ENCODE measurements at regions not wholly inside any gene's neighbourhood (a gene's known extent, or its start where the extent isn't known, plus 50 kb on each side); places are given as distances from the start of the nearest gene placed in this dataset.

- TF ChIP-seq EZH2 (IDR thresholded peaks at IDR 0.05; ENCODE audit: borderline replicate concordance, insufficient read depth, low read depth, low read length, poor library complexity, severe bottlenecking) (no peak), CTCF (IDR thresholded peaks at IDR 0.05) (no peak)
- Histone ChIP-seq H4K20me1 (ENCODE audit: control insufficient read depth, insufficient read depth, low read length, poor library complexity, severe bottlenecking) (no peaks in the 10 kb centered on the region), H3K4me2 (replicated peaks; ENCODE audit: low read depth, low read length, poor library complexity, severe bottlenecking) (no peak overlapping the region), H3K4me3 (ENCODE audit: control extremely low read depth in 1 of 5, extremely low read depth in 1 of 5, insufficient read depth in 1 of 5, low read depth in 2 of 5, low read length in 4 of 5) (no peak overlapping the region), H3K36me3 (replicated peaks in 1 of 2; ENCODE audit: control extremely low read depth in 1 of 2, control insufficient read depth in 1 of 2, extremely low read depth in 1 of 2, insufficient read depth in 2 of 2, low read length in 1 of 2) (no peaks in the 10 kb centered on the region), H3K27ac (ENCODE audit: low read length in 2 of 2) (no peak overlapping the region), H3K27me3 (replicated peaks in 1 of 4; ENCODE audit: control extremely low read depth in 1 of 4, control insufficient read depth in 3 of 4, insufficient read depth in 4 of 4, low read length in 3 of 4) (no peaks in the 10 kb centered on the region), H3K9me3 (ENCODE audit: control extremely low read depth in 1 of 3, control insufficient read depth in 2 of 3, insufficient read depth in 1 of 3, low read length in 2 of 3) (no peaks in the 10 kb centered on the region), H3K79me2 (ENCODE audit: control insufficient read depth, insufficient read depth, low read length) (no peaks in the 10 kb centered on the region), H2AFZ (ENCODE audit: insufficient read depth, low read depth, low read length, poor library complexity, severe bottlenecking) (no peak overlapping the region), H3K4me1 (ENCODE audit: control insufficient read depth in 2 of 2, insufficient read depth in 2 of 2, low read length in 2 of 2) (no peaks in the 10 kb centered on the region), H3K9ac (ENCODE audit: low read length) (no peak overlapping the region)
- Mint-ChIP-seq H3K27ac (no peak overlapping the region), H3K4me3 (no peak overlapping the region), H3K9me3 (ENCODE audit: insufficient read depth) (no peaks in the 10 kb centered on the region), H3K4me1 (no peaks in the 10 kb centered on the region), H3K27me3 (peaks cover 6% of the 10 kb centered on the region)
- intact Hi-C loops (cut with micrococcal nuclease): loop anchor here (10.0 kb wide), 1 partner anchor 340 kb away; no protein-coding TSS in a partner anchor
- no peak for DNase-seq
- CTCF ChIA-PET: interaction anchor here (0.8 to 2.7 kb wide), 2 partner anchors 974 to 1208 kb away, joined by 4 to 16 read pairs; no protein-coding TSS in a partner anchor
- no peak for ATAC-seq (ENCODE audit: low read depth)
- POLR2A ChIA-PET: no interaction called here
These were observed 116.9 kb upstream of the RAP2B start for GRCh38 chr3:153045150-153045549.

DNA sequence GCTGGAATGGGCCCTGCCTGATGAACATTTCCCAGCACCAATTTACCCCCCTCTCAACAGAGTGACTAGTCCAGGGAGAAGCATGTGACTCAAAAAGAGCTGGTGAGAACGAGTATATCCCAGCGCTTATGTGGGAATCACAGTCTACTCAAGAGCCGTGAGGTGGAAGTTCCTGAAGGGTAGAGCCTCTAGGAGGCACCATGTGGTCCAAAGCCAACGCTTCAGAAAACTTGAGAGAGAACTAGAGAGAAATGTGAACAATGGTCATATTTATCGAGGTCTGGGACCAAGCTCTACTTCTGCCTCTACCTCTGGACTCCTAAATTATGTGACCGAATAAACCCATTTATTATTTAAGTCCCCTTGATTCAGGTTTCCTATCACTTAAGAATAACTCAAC, 111.0 kb upstream of the RAP2B start:
- TF ChIP-seq CTCF (IDR thresholded peaks at IDR 0.05) (no peak), EZH2 (IDR thresholded peaks at IDR 0.05; ENCODE audit: borderline replicate concordance, insufficient read depth, low read depth, low read length, poor library complexity, severe bottlenecking) (no peak)
- Histone ChIP-seq H2AFZ (ENCODE audit: insufficient read depth, low read depth, low read length, poor library complexity, severe bottlenecking) (no peak overlapping the region), H4K20me1 (ENCODE audit: control insufficient read depth, insufficient read depth, low read length, poor library complexity, severe bottlenecking) (no peaks in the 10 kb centered on the region), H3K4me3 (ENCODE audit: control extremely low read depth in 1 of 5, extremely low read depth in 1 of 5, insufficient read depth in 1 of 5, low read depth in 2 of 5, low read length in 4 of 5) (no peak overlapping the region), H3K27me3 (replicated peaks in 1 of 4; ENCODE audit: control extremely low read depth in 1 of 4, control insufficient read depth in 3 of 4, insufficient read depth in 4 of 4, low read length in 3 of 4) (no peaks in the 10 kb centered on the region), H3K36me3 (replicated peaks in 1 of 2; ENCODE audit: control extremely low read depth in 1 of 2, control insufficient read depth in 1 of 2, extremely low read depth in 1 of 2, insufficient read depth in 2 of 2, low read length in 1 of 2) (no peaks in the 10 kb centered on the region), H3K79me2 (ENCODE audit: control insufficient read depth, insufficient read depth, low read length) (no peaks in the 10 kb centered on the region), H3K9me3 (ENCODE audit: control extremely low read depth in 1 of 3, control insufficient read depth in 2 of 3, insufficient read depth in 1 of 3, low read length in 2 of 3) (no peaks in the 10 kb centered on the region), H3K27ac (ENCODE audit: low read length in 2 of 2) (no peak overlapping the region), H3K9ac (ENCODE audit: low read length) (no peak overlapping the region), H3K4me2 (replicated peaks; ENCODE audit: low read depth, low read length, poor library complexity, severe bottlenecking) (no peak overlapping the region), H3K4me1 (ENCODE audit: control insufficient read depth in 2 of 2, insufficient read depth in 2 of 2, low read length in 2 of 2) (no peaks in the 10 kb centered on the region)
- WGBS (ENCODE audit: insufficient coverage): 97% methylated on average over 4 of the region's 6 CpGs
- Mint-ChIP-seq H3K27ac (no peak overlapping the region), H3K4me3 (no peak overlapping the region), H3K9me3 (ENCODE audit: insufficient read depth) (no peaks in the 10 kb centered on the region), H3K27me3 (peaks cover 3% of the 10 kb centered on the region), H3K4me1 (no peaks in the 10 kb centered on the region)
- ATAC-seq (ENCODE audit: low read depth): no peak
- ChIA-PET POLR2A (no interaction called here), CTCF (interaction anchor here (0.8 to 1.1 kb wide), 2 partner anchors 8 to 716 kb away, joined by 3 to 6 read pairs; no protein-coding TSS in a partner anchor)
- intact Hi-C loops (cut with micrococcal nuclease): no loop called here
- DNase-seq: no peak
